Heart right ventricle (tissue), 16 donors: ENCODE measurements at regions not wholly inside any gene's neighbourhood (a gene's known extent, or its start where the extent isn't known, plus 50 kb on each side); places are given as distances from the start of the nearest gene placed in this dataset.

Experiments used
- ATAC-seq, 8 donors: fragments of 200-7000 bp; cut with Tn5 transposase; one replicate each; pipeline ENCODE4 v1.9.1; 2020; ENCODE audit warnings: mild to moderate bottlenecking in 8 of 8, moderate library complexity in 8 of 8, moderate number of reproducible peaks in 1 of 8
- DNase-seq, 2 donors: peaks; one replicate each; pipeline ENCODE4 v3.0.0-alpha.2; 2020
- H3K27ac ChIP-seq, 10 donors: fragments of 200-600 bp; sonication (generic) in 2 of 10; one replicate each; pipeline versions ENCODE4 v1.5.0 to v1.8.0; 2020 to 2022; ENCODE audit warnings: mild to moderate bottlenecking in 3 of 10
- H3K27me3 ChIP-seq, 7 donors: fragments of 200-600 bp; one replicate each; pipeline ENCODE4 v1.8.0; 2021 to 2022; ENCODE audit warnings: mild to moderate bottlenecking in 2 of 7
- H3K36me3 ChIP-seq, 9 donors: fragments of 200-600 bp; sonication (generic) in 1 of 9; one replicate each; pipeline versions ENCODE4 v1.5.0 to v1.8.0; 2020 to 2022; ENCODE audit warnings: mild to moderate bottlenecking in 2 of 9
- H3K4me1 ChIP-seq, 9 donors: fragments of 200-600 bp; sonication (generic) in 1 of 9; one replicate each; pipeline versions ENCODE4 v1.5.0 to v1.8.0; 2020 to 2022; ENCODE audit warnings: mild to moderate bottlenecking in 4 of 9
- H3K4me3 ChIP-seq, 10 donors: fragments of 200-600 bp; sonication (generic) in 2 of 10; one replicate each; pipeline versions ENCODE4 v1.5.0 to v1.8.0; 2020 to 2022; ENCODE audit warnings: mild to moderate bottlenecking in 7 of 10, moderate library complexity in 2 of 10
- H3K9me3 ChIP-seq, 11 donors: fragments of 200-600 bp in 10 of 11; sonication (generic) in 2 of 11; one replicate each; pipeline versions ENCODE4 v1.5.0 to v1.8.0; 2013 to 2022; ENCODE audit warnings: mild to moderate bottlenecking in 2 of 11, control low read depth in 1 of 11, moderate library complexity in 1 of 11
- CTCF ChIP-seq, 9 donors: fragments of 200-600 bp; sonication (generic) in 2 of 9; IDR thresholded peaks; one replicate each; pipeline versions ENCODE4 v1.5.0 to v1.8.0; 2021 to 2022; ENCODE audit warnings: antibody characterized with exemption in 9 of 9, mild to moderate bottlenecking in 5 of 9, moderate library complexity in 1 of 9
- WGBS, 2 donors: extraction: QIAGEN DNeasy Blood & Tissue Kit; methylation state at CpG; one replicate each; pipeline ENCODE4 v1.1.7; 2013; ENCODE audit warnings: inconsistent platforms in 1 of 2; 5-methylcytosine and 5-hydroxymethylcytosine counted together
- intact Hi-C, 10 donors: fragments of 100-400 bp; cut with DNase I; formaldehyde crosslinking; loops; one replicate each; pipeline versions ENCODE4 v1.11.1 to v1.14.2; 2022
- donor health status: Arrhythmogenic right ventricular cardiomyopathy.
- donor health status: ischemic (EF 13 %, LVEDD 7.1; RV severe dilation, severe dysfunction).
- donor health status: healthy with polysubstance abuse.
- donor health status: DM: no; HTN: yes; CAD: no.
- donor health status: DM: no; HTN: no; CAD: no.
- donor health status: ischemic (EF 25% LVEDD 6.9; RV normal size, moderate dysfunction).
- donor health status: ischemic (EF 25% LVEDD 5.7; RV mildly dilated, moderate dysfunction).
- donor health status: healthy.
- donor health status: DM: yes; HTN: yes; CAD: no.
- donor health status: Ischemic cardiomyopathy.
- donor health status: ischemic (EF 35%, LVEDD 5.7; RV mildly dilated, moderate dysfunction).
- donor health status: nonischemic (EF 11% LVEDD 7.7; RV severe dilation, severe dysfunction).
- donor health status: DM: yes; HTN: yes; CAD: no.
- donor health status: PGD.
- donor health status: ischemic (EF 29% LVEDD 5.4; RV normal size, mild dysfunction).
- donor health status: nonischemic (EF 23%, LVEDD 6.1; RV moderate dilation, normal function).

GRCh38 chr1:112188611-112189010 is 199.1 kb upstream of the KCND3 start:
- ATAC-seq: no peak
- H3K27me3 ChIP-seq: no peaks in the 10 kb centered on the region
- H3K9me3 ChIP-seq: peaks cover 0 to 6% (median 0%) of the 10 kb centered on the region in 11 donors
- TF ChIP-seq CTCF (IDR thresholded peaks at IDR 0.05): no peak
- H3K4me1 ChIP-seq: no peaks in the 10 kb centered on the region
- H3K27ac ChIP-seq: no peak overlapping the region
- DNase-seq: no peak
- no peak overlapping the region for H3K4me3 ChIP-seq
- intact Hi-C loops: loop anchor here in 2 of 10 donors (5.0 to 10.0 kb wide), 2 partner anchors 136 to 411 kb away; no protein-coding TSS in a partner anchor
- no peaks in the 10 kb centered on the region for H3K36me3 ChIP-seq

- TF ChIP-seq CTCF (IDR thresholded peaks at IDR 0.05): no peak
- WGBS, 2 donors: 27 to 36% methylated on average over 4 of the region's 4 CpGs
- no peak for DNase-seq
- no peaks in the 10 kb centered on the region for H3K27me3 ChIP-seq
- no peaks in the 10 kb centered on the region for H3K4me1 ChIP-seq
- intact Hi-C loops: no loop called here
- peaks cover 0 to 12% (median 0%) of the 10 kb centered on the region in 11 donors for H3K9me3 ChIP-seq
- no peak overlapping the region for H3K4me3 ChIP-seq
- H3K36me3 ChIP-seq: no peaks in the 10 kb centered on the region
- H3K27ac ChIP-seq: no peak overlapping the region
- ATAC-seq: peak in 2 of 8 donors; percentile 24 to 84
These were observed 199.9 kb upstream of the CTTNBP2NL start for GRCh38 chr1:112196008-112196588.

- no peak overlapping the region for H3K27ac ChIP-seq
- WGBS, 2 donors: 85 to 87% methylated on average over 4 of the region's 4 CpGs
- H3K36me3 ChIP-seq: no peaks in the 10 kb centered on the region
- DNase-seq (no peak), ATAC-seq (no peak)
- H3K4me3 ChIP-seq: no peak overlapping the region
- H3K27me3 ChIP-seq: no peaks in the 10 kb centered on the region
- intact Hi-C loops: no loop called here
- no peak for TF ChIP-seq CTCF (IDR thresholded peaks at IDR 0.05)
- peaks cover 0 to 12% (median 0%) of the 10 kb centered on the region in 11 donors for H3K9me3 ChIP-seq
- H3K4me1 ChIP-seq: no peaks in the 10 kb centered on the region
These were observed 199.3 kb upstream of the CTTNBP2NL start for GRCh38 chr1:112196731-112197130.

GRCh38 chr1:112209493-112209892 is 186.5 kb upstream of the CTTNBP2NL start:
- intact Hi-C loops: no loop called here
- no peaks in the 10 kb centered on the region for H3K4me1 ChIP-seq
- H3K36me3 ChIP-seq: no peaks in the 10 kb centered on the region
- H3K9me3 ChIP-seq: peaks cover 0 to 37% (median 0%) of the 10 kb centered on the region in 11 donors
- H3K27me3 ChIP-seq: no peaks in the 10 kb centered on the region
- DNase-seq (no peak), ATAC-seq (no peak)
- H3K27ac ChIP-seq: no peak overlapping the region
- H3K4me3 ChIP-seq: no peak overlapping the region
- 44 to 54% methylated on average over 1 of the region's 1 CpG for WGBS, 2 donors
- TF ChIP-seq CTCF (IDR thresholded peaks at IDR 0.05): no peak
